ENCODE measurements at regions not wholly inside any gene's neighbourhood (a gene's known extent, or its start where the extent isn't known, plus 50 kb on each side); places are given as distances from the start of the nearest gene placed in this dataset.

- Histone ChIP-seq H3K79me2 (ENCODE audit: control insufficient read depth, insufficient read depth, low read length) (no peaks in the 10 kb centered on the region), H3K4me1 (ENCODE audit: control insufficient read depth, extremely low read depth, insufficient read depth, low read length) (no peaks in the 10 kb centered on the region), H2AFZ (ENCODE audit: low read depth, low read length) (no peak overlapping the region), H3K9me1 (replicated peaks; ENCODE audit: control insufficient read depth, extremely low read depth, insufficient read depth, low read length) (no peaks in the 10 kb centered on the region), H3K9me3 (replicated peaks; ENCODE audit: control insufficient read depth, insufficient read depth, low read length) (no peaks in the 10 kb centered on the region), H3K4me2 (ENCODE audit: insufficient read depth, low read length) (no peak overlapping the region), H4K20me1 (replicated peaks; ENCODE audit: control insufficient read depth, extremely low read depth, insufficient read depth, low read length) (no peaks in the 10 kb centered on the region), H3K27ac (ENCODE audit: insufficient read depth, low read depth, low read length) (no peak overlapping the region), H3K27me3 (ENCODE audit: control insufficient read depth in 2 of 2, insufficient read depth in 2 of 2, low read length in 2 of 2) (peaks cover 8 to 11% of the 10 kb centered on the region in 2 experiments), H3K4me3 (replicated peaks in 1 of 3; ENCODE audit: insufficient read depth in 1 of 3, low read depth in 1 of 3, low read length in 3 of 3) (no peak overlapping the region), H3K36me3 (ENCODE audit: control insufficient read depth in 2 of 2, extremely low read depth in 1 of 2, insufficient read depth in 2 of 2, low read length in 2 of 2) (no peaks in the 10 kb centered on the region), H3K9ac (replicated peaks; ENCODE audit: extremely low read depth, insufficient read depth, low read length) (no peak overlapping the region)
- ChIA-PET CTCF (interaction anchor here (0.7 to 1.7 kb wide), 4 partner anchors 10 to 1797 kb away, joined by 3 to 5 read pairs (median 4); no protein-coding TSS in a partner anchor), POLR2A (no interaction called here)
- FAIRE-seq (peak; percentile 21), DNase-seq (ENCODE audit: low read depth, low spot score) (no peak)
- BruUV-seq (replicated peaks): no TSS peak
- intact Hi-C loops (cut with micrococcal nuclease) (no loop called here), dilution Hi-C loops (cut with MboI; ENCODE audit: extremely low pct_ligation_motif_present, low sequenced_read_pairs) (no loop called here)
- TF ChIP-seq JUN (IDR thresholded peaks at IDR 0.05; ENCODE audit: borderline replicate concordance, insufficient read depth, insufficient read length, low read depth) (no peak), EZH2 (IDR thresholded peaks at IDR 0.05; ENCODE audit: borderline replicate concordance, low read depth, low read length, severe bottlenecking) (no peak), MYC (IDR thresholded peaks at IDR 0.05; ENCODE audit: low read depth, low read length) (no peak), GATA2 (IDR thresholded peaks at IDR 0.05; ENCODE audit: insufficient read depth, insufficient read length, low read depth, low read length) (no peak), POLR2A (IDR thresholded peaks at IDR 0.05; ENCODE audit: low read depth, low read length) (no peak), FOS (IDR thresholded peaks at IDR 0.05; ENCODE audit: borderline replicate concordance, insufficient read depth, low read length) (no peak), POLR2AphosphoS5 (IDR thresholded peaks at IDR 0.05; ENCODE audit: insufficient read depth, low read depth, low read length) (no peak), MAX (IDR thresholded peaks at IDR 0.05; ENCODE audit: insufficient read depth, insufficient read length) (no peak)
- TF ChIP-seq, protein P1, sequence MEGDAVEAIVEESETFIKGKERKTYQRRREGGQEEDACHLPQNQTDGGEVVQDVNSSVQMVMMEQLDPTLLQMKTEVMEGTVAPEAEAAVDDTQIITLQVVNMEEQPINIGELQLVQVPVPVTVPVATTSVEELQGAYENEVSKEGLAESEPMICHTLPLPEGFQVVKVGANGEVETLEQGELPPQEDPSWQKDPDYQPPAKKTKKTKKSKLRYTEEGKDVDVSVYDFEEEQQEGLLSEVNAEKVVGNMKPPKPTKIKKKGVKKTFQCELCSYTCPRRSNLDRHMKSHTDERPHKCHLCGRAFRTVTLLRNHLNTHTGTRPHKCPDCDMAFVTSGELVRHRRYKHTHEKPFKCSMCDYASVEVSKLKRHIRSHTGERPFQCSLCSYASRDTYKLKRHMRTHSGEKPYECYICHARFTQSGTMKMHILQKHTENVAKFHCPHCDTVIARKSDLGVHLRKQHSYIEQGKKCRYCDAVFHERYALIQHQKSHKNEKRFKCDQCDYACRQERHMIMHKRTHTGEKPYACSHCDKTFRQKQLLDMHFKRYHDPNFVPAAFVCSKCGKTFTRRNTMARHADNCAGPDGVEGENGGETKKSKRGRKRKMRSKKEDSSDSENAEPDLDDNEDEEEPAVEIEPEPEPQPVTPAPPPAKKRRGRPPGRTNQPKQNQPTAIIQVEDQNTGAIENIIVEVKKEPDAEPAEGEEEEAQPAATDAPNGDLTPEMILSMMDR (IDR thresholded peaks at IDR 0.05; ENCODE audit: extremely low read depth in 1 of 2, insufficient read depth in 1 of 2, low read depth in 1 of 2, low read length in 2 of 2): no peak
Measured at GRCh38 chr2:168336786-168337388, 89.5 kb upstream of the STK39 start.

Measured in endothelial cell of umbilical vein (primary cell).